ELR (cell line): ENCODE measurements at regions not wholly inside any gene's neighbourhood (a gene's known extent, or its start where the extent isn't known, plus 50 kb on each side); places are given as distances from the start of the nearest gene placed in this dataset.
"Not testable (repeated sequence)": the region's sequence is repeated elsewhere in the genome, so short reads cannot be mapped to it uniquely, and the experiment has no call there.

Source experiments
- DNase-seq: peaks from one replicate; pipeline ENCODE4 v3.0.0-alpha.2; 2015; ENCODE audit warnings: low read depth

GRCh38 chr5:28703651-28704260, 1665.4 kb upstream of the CDH9 start:
- DNase-seq: no peak

DNA sequence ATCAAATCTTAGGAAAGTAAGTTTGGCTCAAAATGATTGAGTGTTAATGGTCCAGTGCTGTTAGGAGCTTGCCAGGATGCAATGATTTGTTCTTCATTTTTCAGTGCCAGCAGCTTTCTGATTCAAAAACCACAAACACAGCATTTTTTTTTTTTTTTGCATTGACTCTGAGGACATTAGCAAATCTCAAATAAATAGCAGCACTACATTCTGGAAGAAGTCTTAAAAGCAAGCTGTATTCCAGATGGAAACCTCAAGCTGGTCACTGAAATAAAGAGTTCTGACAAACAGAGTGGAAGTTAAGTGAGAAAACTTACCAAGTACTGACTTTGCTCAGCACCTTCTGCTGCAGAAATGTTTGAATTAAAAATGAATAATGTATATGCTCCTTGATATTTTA, 1653.1 kb upstream of the CDH9 start:
- DNase-seq: no peak

DNA sequence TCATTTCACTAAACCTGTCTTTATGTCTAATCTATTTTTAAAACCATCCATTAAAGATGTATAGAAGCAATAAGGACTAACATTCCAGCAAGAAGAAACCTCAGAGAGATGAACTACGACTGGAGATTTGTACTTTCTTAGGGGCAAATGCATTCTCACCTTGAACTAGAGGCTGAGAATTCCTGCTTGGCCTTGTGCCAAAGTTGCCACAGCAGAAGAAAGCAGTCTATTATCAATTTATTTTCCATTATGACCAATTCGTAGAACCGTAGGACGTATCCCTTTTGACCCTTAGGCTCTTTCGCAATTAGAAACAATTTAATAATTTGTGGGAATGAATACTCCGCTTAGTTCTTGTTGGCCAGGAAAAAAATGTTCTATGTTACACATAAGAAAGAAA, 1647.4 kb upstream of the CDH9 start:
- DNase-seq: no peak

DNA sequence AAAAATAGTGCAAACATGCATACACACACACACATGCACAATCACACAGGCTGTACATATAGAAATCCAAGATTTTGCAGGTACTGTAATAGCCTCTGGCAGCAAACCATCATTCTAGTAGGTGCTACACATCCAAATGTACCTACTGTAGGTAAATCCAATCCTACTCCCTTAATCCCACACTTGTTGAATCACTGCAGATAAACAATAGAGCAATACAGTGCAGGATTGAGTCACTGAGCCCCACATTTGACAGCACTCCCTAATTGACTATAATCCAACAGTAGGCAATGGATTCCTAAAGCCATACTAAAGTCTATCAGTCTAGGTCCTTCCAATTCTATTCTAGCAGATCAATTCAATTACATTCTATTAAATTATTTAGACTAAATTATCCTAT, 1640.5 kb upstream of the CDH9 start:
- no peak for DNase-seq

GRCh38 chr5:28666110-28666509, 1627.7 kb upstream of the CDH9 start:
- no peak for DNase-seq

GRCh38 chr5:28648108-28648507, 1609.7 kb upstream of the CDH9 start:
- DNase-seq: peak; percentile 24

- DNase-seq: no peak
Measured at GRCh38 chr5:28632607-28633006, 1594.2 kb upstream of the CDH9 start.

DNA sequence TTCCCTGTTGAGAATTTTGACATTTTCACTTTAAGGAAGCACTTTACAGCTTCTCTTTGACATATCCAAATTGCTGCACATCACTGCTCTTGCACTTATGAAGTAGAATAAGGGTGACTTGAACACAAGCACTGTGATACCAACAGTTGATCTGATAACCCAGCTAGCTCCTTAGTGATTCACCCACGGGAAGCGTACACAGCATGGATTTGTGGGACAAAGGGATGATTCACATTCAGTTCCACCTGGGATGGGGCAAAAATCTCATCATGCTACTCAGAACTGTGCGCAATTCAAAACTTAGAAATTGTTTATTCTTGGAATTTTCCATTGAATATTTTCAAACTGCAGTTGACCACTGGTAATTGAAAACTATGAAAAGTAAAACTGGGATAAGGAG, 1565.5 kb upstream of the CDH9 start:
- no peak for DNase-seq

DNA sequence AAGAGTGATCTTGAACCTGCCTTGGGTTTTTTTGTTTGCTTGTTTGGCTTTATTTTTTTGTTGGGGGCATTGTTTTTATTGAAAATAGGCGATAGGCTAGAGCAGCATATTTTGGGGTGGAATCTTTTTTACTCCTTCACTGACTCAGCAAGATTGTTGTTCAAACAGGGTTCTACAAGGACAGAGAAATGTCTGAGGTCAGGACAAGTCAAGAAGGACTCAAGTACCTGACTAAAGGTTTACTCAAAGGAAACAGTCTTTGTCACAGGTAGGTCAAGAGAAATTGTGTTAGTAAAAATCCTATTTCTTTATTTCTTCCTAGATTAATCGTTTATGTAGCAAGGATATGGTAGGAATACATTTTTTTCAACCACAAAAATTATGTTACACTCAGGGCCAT, 1564.0 kb upstream of the CDH9 start:
- DNase-seq: no peak

GRCh38 chr5:28596707-28597106, 1558.3 kb upstream of the CDH9 start:
- not testable (repeated sequence) for DNase-seq

DNA sequence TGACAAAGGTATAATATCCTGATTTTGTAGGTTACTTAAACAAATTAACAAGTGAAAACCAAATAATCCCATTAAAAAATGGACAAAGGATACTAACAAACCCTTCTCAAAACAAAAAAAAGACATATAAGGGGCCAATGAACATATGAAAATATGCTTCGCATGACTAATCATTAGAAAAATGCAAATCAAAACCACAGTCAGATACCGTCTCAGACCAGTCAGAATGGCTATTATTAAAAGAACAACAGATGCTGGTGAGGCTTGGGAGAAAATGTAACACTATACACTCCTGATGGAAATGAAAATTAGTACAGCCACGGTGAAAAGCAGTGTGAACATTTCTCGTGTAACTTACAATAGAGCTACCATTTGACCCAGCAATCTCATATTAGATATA, 1542.2 kb upstream of the CDH9 start:
- peak; percentile 23 for DNase-seq

DNA sequence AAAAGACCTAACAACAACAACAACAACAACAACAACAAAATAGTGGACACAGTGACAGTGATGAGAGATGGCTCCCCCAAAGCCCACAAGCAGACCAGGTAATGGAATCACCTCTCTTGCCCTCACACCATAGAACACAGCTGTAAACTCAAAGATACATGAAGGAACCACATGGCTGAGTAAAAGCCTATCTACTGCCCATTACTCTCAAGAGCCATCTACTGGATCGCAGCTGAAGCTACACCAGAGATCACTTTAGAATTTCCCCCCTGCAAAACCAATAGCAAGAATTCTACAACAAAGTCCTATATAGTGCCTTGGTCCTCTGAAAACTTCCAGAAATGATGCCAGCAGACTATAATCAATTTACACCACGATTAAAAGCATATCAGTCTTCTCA, 1537.6 kb upstream of the CDH9 start:
- no peak for DNase-seq

GRCh38 chr5:28575368-28575767, 1537.0 kb upstream of the CDH9 start:
- no peak for DNase-seq

DNA sequence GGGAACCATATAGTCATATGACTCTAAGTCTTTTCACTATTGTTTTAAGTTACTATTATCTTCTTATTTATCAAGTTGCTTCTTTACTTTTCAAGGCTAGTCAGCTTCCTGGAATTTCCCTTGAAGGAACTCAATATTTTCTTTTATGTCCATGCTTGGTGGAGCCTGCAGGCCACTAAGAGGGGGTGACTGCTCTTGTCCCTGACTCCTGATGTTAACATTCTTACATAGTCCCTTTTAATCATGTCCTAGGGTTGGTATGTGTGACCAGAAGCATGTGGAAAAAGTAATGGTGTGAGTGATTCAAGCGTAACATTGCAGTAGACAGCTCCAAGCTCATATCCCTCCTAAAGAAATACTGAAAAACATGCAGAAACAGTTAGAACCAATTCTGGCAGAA, 1536.2 kb upstream of the CDH9 start:
- no peak for DNase-seq

DNA sequence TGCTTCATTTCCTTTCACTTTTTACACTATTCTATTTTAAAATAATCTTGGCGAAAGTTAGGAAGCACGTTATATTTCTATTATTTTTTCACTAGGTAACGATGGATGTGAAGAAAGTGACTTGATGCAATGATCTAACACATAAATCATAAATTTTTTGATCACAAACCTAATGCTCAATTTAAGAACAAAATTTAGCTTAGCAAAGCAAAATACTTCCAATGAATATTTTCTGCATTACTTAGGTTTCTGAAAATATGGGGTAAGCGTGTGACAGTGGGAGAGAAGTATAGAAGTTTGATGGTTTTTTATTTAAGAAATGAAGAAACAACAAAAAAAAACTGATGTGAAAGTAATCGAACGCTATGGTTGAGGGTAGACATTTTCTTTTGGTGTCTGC, 1528.7 kb upstream of the CDH9 start:
- DNase-seq: no peak

- DNase-seq: no peak
Measured at GRCh38 chr5:28561522-28561921, 1523.1 kb upstream of the CDH9 start.

DNA sequence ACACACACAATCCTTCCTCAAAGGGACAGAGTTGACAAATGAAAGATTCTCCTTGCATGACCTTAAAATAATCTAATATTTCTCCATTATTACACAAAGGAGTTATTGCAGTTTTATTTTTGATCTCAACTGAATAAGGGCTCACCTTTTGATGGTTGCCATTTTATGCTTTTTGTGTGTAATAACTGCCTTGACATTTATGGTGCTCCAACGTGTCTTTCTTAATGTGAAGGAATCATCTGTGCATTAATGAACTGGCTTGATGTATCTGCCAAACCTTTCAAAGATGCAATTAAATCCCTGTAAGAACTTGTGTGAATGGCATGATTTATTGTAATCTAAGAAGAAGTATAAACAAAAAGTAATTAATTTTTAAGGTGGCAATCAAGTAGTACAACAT, 1519.8 kb upstream of the CDH9 start:
- DNase-seq: no peak

GRCh38 chr5:28557114-28557513, 1518.7 kb upstream of the CDH9 start:
- DNase-seq: no peak

GRCh38 chr5:28549588-28549987, 1511.2 kb upstream of the CDH9 start:
- no peak for DNase-seq

DNA sequence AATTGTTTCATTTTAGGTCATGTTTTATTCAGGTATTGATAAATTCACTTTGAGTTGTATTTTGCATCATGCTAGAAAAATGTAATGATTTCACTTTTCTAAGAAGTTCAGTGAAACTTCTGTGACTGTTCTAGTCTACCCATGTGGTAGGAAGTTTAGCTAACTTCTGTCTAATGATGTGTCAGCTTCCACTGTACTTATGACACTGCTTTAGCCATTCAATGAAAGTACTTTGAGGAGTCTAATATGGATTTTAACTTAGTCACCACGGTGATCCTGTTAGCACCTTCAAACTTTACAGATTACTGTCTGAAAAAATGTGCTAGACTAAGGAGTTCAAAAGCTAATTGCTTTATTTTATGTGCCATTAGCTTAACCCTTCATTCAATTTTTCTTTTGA, 1510.5 kb upstream of the CDH9 start:
- peak; percentile 14 for DNase-seq

DNA sequence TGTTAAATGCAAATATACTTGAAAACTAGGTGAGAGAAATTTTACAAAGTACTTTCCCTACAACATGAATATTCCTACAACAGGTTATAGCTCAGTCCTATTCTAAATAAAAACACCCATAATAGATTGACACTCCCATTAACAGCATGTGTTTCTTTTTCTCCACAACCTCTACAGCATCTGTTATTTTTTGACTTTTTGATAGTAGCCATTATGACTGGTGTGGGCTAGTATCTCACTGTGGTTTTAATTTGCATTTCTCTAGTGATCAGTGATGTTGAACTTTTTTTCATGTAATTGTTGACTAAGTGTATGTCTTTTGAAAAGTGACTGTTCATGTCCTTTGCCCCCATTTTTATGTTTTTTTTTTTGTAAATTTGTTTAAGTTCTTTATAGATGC, 1506.1 kb upstream of the CDH9 start:
- no peak for DNase-seq

GRCh38 chr5:28543473-28544098, 1505.2 kb upstream of the CDH9 start:
- no peak for DNase-seq

DNA sequence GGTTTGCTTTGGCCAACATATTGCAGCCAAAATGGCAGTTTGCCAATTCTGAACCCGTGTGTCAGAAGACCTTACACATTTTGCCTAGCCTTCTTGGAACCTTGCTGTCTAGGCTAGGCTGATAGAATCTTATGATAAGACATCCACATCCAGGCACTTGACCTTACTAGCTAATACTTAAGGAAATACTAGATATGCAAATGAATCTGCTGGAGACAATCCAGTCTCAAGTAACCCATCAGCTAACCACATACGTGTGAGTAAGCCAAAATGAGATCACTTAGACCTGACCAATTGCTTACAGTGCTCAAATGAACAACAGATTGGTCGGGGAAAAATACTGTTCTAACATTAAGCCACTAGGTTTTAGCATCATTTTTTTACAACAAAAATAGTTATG, 1504.6 kb upstream of the CDH9 start:
- DNase-seq: peak; percentile 39

- peak; percentile 23 for DNase-seq
Measured at GRCh38 chr5:28523888-28524635, 1485.7 kb upstream of the CDH9 start.
